ENCODE measurements at regions not wholly inside any gene's neighbourhood (a gene's known extent, or its start where the extent isn't known, plus 50 kb on each side); places are given as distances from the start of the nearest gene placed in this dataset.

GRCh38 chr6:66555082-66555481, 848.1 kb upstream of the EYS start:
- Histone ChIP-seq H3K4me1 (replicated peaks in 1 of 2) (no peaks in the 10 kb centered on the region), H3K27me3 (no peaks in the 10 kb centered on the region), H3K9me3 (replicated peaks in 1 of 3) (no peaks in the 10 kb centered on the region), H3K27ac (no peak overlapping the region), H3K4me3 (no peak overlapping the region), H3K36me3 (replicated peaks in 1 of 2) (no peaks in the 10 kb centered on the region)
- intact Hi-C loops (cut with DNase I), result no loop called here
- WGBS, 4 donors, result 70 to 84% (median 81%) methylated on average over 1 of the region's 1 CpG
- DNase-seq, result no peak
- TF ChIP-seq CTCF (IDR thresholded peaks at IDR 0.05) (no peak), POLR2A (IDR thresholded peaks at IDR 0.05) (no peak)

GRCh38 chr6:66553441-66553840, 846.4 kb upstream of the EYS start:
- H3K36me3 ChIP-seq (replicated peaks in 1 of 2), result no peaks in the 10 kb centered on the region
- 48 to 57% (median 54%) methylated on average over 2 of the region's 2 CpGs for WGBS, 4 donors
- H3K27me3 ChIP-seq, result no peaks in the 10 kb centered on the region
- no peak overlapping the region for H3K4me3 ChIP-seq
- H3K27ac ChIP-seq, result no peak overlapping the region
- intact Hi-C loops (cut with DNase I), result no loop called here
- no peaks in the 10 kb centered on the region for H3K9me3 ChIP-seq (replicated peaks in 1 of 3)
- DNase-seq, result no peak
- no peaks in the 10 kb centered on the region for H3K4me1 ChIP-seq (replicated peaks in 1 of 2)
- TF ChIP-seq POLR2A (IDR thresholded peaks at IDR 0.05) (no peak), CTCF (IDR thresholded peaks at IDR 0.05) (no peak)

- DNase-seq, result no peak
- Histone ChIP-seq H3K4me3 (no peak overlapping the region), H3K9me3 (replicated peaks in 1 of 3) (no peaks in the 10 kb centered on the region), H3K4me1 (replicated peaks in 1 of 2) (no peaks in the 10 kb centered on the region), H3K27me3 (no peaks in the 10 kb centered on the region), H3K27ac (no peak overlapping the region), H3K36me3 (replicated peaks in 1 of 2) (no peaks in the 10 kb centered on the region)
- TF ChIP-seq CTCF (IDR thresholded peaks at IDR 0.05), result no peak
- WGBS, 4 donors, result 38 to 43% (median 40%) methylated on average over 1 of the region's 1 CpG
- intact Hi-C loops (cut with DNase I), result no loop called here
These were observed 831.6 kb upstream of the EYS start for GRCh38 chr6:66538551-66539135.

- WGBS, 4 donors, result 26 to 35% (median 31%) methylated on average over 4 of the region's 4 CpGs
- Histone ChIP-seq H3K27ac (no peak overlapping the region), H3K9me3 (replicated peaks in 1 of 3) (no peaks in the 10 kb centered on the region), H3K27me3 (no peaks in the 10 kb centered on the region), H3K4me3 (no peak overlapping the region), H3K4me1 (replicated peaks in 1 of 2) (no peaks in the 10 kb centered on the region), H3K36me3 (replicated peaks in 1 of 2) (no peaks in the 10 kb centered on the region)
- intact Hi-C loops (cut with DNase I), result no loop called here
- TF ChIP-seq CTCF (IDR thresholded peaks at IDR 0.05) (no peak), POLR2A (IDR thresholded peaks at IDR 0.05) (no peak)
- no peak for DNase-seq
These were observed 826.9 kb upstream of the EYS start for GRCh38 chr6:66533921-66534404.
